K562 (cell line): ENCODE measurements at regions not wholly inside any gene's neighbourhood (a gene's known extent, or its start where the extent isn't known, plus 50 kb on each side); places are given as distances from the start of the nearest gene placed in this dataset.

Experiments used
- ATAC-seq: fragments of 200-7000 bp; cut with Tn5 transposase; 3 replicates; pipeline ENCODE4 v1.9.1; 2020; ENCODE audit warnings: moderate library complexity
- BruUV-seq: library from RNA; stranded (reverse); fragments of 400-500 nt; replicated peaks from 2 replicates; lab custom pipeline; 2021; lab: Mats Ljungman, UMichigan
- CTCF ChIA-PET: fragments of 300-600 bp; formaldehyde crosslinking; extraction: SDS; loops from one replicate; lab custom pipeline; 2021; ENCODE audit warnings: low intra/inter-chr PET ratio; lab: Yijun Ruan, JAX
- POLR2A ChIA-PET: fragments of 300-600, 350-650 bp; sonication (Branson Sonifier 250); formaldehyde crosslinking; extraction: SDS; loops from one replicate; lab custom pipeline; 2021; ENCODE audit warnings: antibody characterized with exemption, inconsistent platforms; lab: Yijun Ruan, JAX
- DNase-seq, 4 experiments: peaks; one replicate each; pipeline versions ENCODE4 v3.0.0 to v3.0.0-alpha.2; 2011 to 2018; ENCODE audit warnings: low spot score in 3 of 4, mixed read lengths in 3 of 4; ENCODE audit errors: extremely low read depth in 1 of 4
- FAIRE-seq: peaks from 2 replicates; lab custom pipeline; 2011; peaks lifted over from hg19 to GRCh38; lab: Jason Lieb, UNC
- H2AFZ ChIP-seq: 2 replicates; pipeline ENCODE4 v1.6.0; 2011; ENCODE audit warnings: low read depth, low read length, control low read depth, inconsistent platforms
- H3K27ac ChIP-seq: fragments of 200-600 bp; 3 replicates; pipeline ENCODE4 v1.8.0; 2011; ENCODE audit warnings: low read depth, mild to moderate bottlenecking, control low read depth, inconsistent platforms, low read length, moderate library complexity, mixed read lengths; ENCODE audit errors: extremely low read depth
- H3K27me3 ChIP-seq, 2 experiments: fragments of 300-600 bp in 1 of 2; 2 replicates in 1 of 2; 3 replicates in 1 of 2; pipeline versions ENCODE4 v1.6.0 to v1.8.0; 2011; ENCODE audit warnings: inconsistent platforms in 2 of 2, low read length in 2 of 2, mild to moderate bottlenecking in 1 of 2, mixed read lengths in 1 of 2, moderate library complexity in 1 of 2; ENCODE audit not compliant: control insufficient read depth in 2 of 2, insufficient read depth in 2 of 2
- H3K36me3 ChIP-seq: fragments of 300-600 bp; 3 replicates; pipeline ENCODE4 v1.8.0; 2011; ENCODE audit warnings: mild to moderate bottlenecking, low read length, inconsistent platforms; ENCODE audit not compliant: control insufficient read depth, insufficient read depth
- H3K4me1 ChIP-seq, 2 experiments: fragments of 200-600 bp in 1 of 2; replicated peaks in 1 of 2; 2 replicates in 1 of 2; 3 replicates in 1 of 2; pipeline versions ENCODE4 v1.5.1 to v1.8.0; 2011; ENCODE audit warnings: inconsistent platforms in 2 of 2, low read length in 2 of 2, mild to moderate bottlenecking in 1 of 2, mixed read lengths in 1 of 2, moderate library complexity in 1 of 2; ENCODE audit not compliant: control insufficient read depth in 2 of 2, insufficient read depth in 2 of 2
- H3K4me2 ChIP-seq: 2 replicates; pipeline ENCODE4 v1.6.1; 2011; ENCODE audit warnings: low read length, control low read depth, inconsistent platforms, mixed read lengths; ENCODE audit not compliant: insufficient read depth
- H3K4me3 ChIP-seq: fragments of 200-600 bp; sonication (generic), shearing (Covaris generic); 2 replicates; pipeline ENCODE4 v1.5.1; 2016; ENCODE audit warnings: control low read depth, inconsistent platforms
- H3K79me2 ChIP-seq: fragments of 200-600 bp; 3 replicates; pipeline ENCODE4 v1.8.0; 2011; ENCODE audit warnings: low read length, inconsistent platforms; ENCODE audit not compliant: control insufficient read depth, insufficient read depth
- H3K9ac ChIP-seq, 2 experiments: 2 replicates each; pipeline versions ENCODE4 v1.6.0 to v1.6.1; 2011; ENCODE audit warnings: low read depth in 2 of 2, low read length in 2 of 2, control low read depth in 1 of 2, inconsistent platforms in 1 of 2, mild to moderate bottlenecking in 1 of 2, mixed read lengths in 1 of 2; ENCODE audit not compliant: insufficient read depth in 1 of 2
- H3K9me1 ChIP-seq: one replicate; pipeline ENCODE4 v1.6.0; 2011; ENCODE audit warnings: inconsistent platforms, mild to moderate bottlenecking, low read length, moderate library complexity; ENCODE audit not compliant: control insufficient read depth, insufficient read depth
- H3K9me3 ChIP-seq: replicated peaks from 2 replicates; pipeline ENCODE4 v1.5.1; 2011; ENCODE audit warnings: low read depth, low read length, inconsistent platforms; ENCODE audit not compliant: control insufficient read depth, insufficient read depth
- H4K20me1 ChIP-seq: replicated peaks from 2 replicates; pipeline ENCODE4 v1.6.1; 2011; ENCODE audit warnings: low read length, inconsistent platforms, mixed read lengths; ENCODE audit not compliant: control insufficient read depth, insufficient read depth
- CUX1 ChIP-seq: fragments of 200-800 bp; sonication (Bioruptor generic); IDR thresholded peaks from 2 replicates; pipeline ENCODE4 v1.6.1; 2016; ENCODE audit warnings: missing genetic modification characterization, missing compliant biosample characterization
- ELF2 ChIP-seq: fragments of 250-450 bp; sonication (Bioruptor Pico); IDR thresholded peaks from 2 replicates; pipeline ENCODE4 v1.5.0; 2021; ENCODE audit warnings: mild to moderate bottlenecking
- ERF ChIP-seq: fragments of 450-650 bp; formaldehyde crosslinking; IDR thresholded peaks from 2 replicates; pipeline ENCODE4 v1.4.0; 2020; ENCODE audit warnings: mild to moderate bottlenecking, mixed read lengths
- EWSR1 ChIP-seq: fragments of 450-650 bp; IDR thresholded peaks from 2 replicates; pipeline ENCODE4 v1.6.1; 2018; ENCODE audit warnings: borderline replicate concordance, mild to moderate bottlenecking, low read depth, moderate library complexity; ENCODE audit not compliant: partially characterized antibody
- SIRT6 ChIP-seq: IDR thresholded peaks from one replicate; pipeline ENCODE4 v1.6.1; 2012; ENCODE audit warnings: low read depth, mild to moderate bottlenecking, control low read depth, inconsistent platforms, low read length, moderate library complexity
- ZBTB9 ChIP-seq: fragments of 450-650 bp; formaldehyde crosslinking; IDR thresholded peaks from 2 replicates; pipeline ENCODE4 v1.4.0; 2020; ENCODE audit warnings: mild to moderate bottlenecking, moderate library complexity
- ZSCAN29 ChIP-seq: fragments of 450-650 bp; IDR thresholded peaks from 2 replicates; pipeline ENCODE4 v1.6.1; 2017
- WGBS: fragments of 100-300 bp; shearing (Covaris generic); methylation state at CpG from one replicate; pipeline ENCODE4 v1.1.6; 2016; ENCODE audit warnings: low coverage, mixed read lengths; ENCODE audit not compliant: insufficient coverage; ENCODE audit errors: missing lambda C conversion rate; 5-methylcytosine and 5-hydroxymethylcytosine counted together
- in situ Hi-C: fragments of 300-500 bp; cut with MboI; formaldehyde crosslinking; loops from 4 replicates; pipeline ENCODE4 v1.15.0; 2018; ENCODE audit warnings: inconsistent platforms, mixed read lengths
- intact Hi-C: fragments of 100-400 bp; cut with micrococcal nuclease; formaldehyde crosslinking; loops from 2 replicates; pipeline ENCODE4 v1.14.2; 2022
- TF ChIP-seq, protein P1 (sequence below): sonication (generic); formaldehyde crosslinking; IDR thresholded peaks from 2 replicates; pipeline ENCODE4 v1.8.0; 2022; ENCODE audit warnings: missing genetic modification reagents, mild to moderate bottlenecking, borderline replicate concordance

DNA sequence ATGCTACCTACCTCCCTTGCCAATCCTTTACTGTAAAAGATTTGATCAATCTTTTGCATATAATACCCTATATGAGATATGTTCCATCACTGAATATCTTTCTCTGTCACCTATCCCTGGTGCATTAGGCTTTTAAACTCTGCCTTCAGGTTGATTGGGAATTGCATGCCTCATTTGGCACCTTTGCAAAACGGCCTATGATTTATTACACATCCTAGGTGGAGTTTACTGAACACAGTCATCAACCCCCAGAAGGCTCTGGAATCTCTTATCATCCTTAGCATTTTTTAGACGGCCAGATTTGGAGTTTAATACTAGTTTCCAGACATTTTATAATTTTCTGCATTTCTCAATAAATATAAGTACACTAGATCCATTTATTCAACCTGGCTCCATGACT, 448.4 kb upstream of the SLC10A2 start (continued):
- TF ChIP-seq, protein P1, sequence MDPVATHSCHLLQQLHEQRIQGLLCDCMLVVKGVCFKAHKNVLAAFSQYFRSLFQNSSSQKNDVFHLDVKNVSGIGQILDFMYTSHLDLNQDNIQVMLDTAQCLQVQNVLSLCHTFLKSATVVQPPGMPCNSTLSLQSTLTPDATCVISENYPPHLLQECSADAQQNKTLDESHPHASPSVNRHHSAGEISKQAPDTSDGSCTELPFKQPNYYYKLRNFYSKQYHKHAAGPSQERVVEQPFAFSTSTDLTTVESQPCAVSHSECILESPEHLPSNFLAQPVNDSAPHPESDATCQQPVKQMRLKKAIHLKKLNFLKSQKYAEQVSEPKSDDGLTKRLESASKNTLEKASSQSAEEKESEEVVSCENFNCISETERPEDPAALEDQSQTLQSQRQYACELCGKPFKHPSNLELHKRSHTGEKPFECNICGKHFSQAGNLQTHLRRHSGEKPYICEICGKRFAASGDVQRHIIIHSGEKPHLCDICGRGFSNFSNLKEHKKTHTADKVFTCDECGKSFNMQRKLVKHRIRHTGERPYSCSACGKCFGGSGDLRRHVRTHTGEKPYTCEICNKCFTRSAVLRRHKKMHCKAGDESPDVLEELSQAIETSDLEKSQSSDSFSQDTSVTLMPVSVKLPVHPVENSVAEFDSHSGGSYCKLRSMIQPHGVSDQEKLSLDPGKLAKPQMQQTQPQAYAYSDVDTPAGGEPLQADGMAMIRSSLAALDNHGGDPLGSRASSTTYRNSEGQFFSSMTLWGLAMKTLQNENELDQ = no peak

- ATAC-seq = no peak
- Histone ChIP-seq H3K9me1 (no peaks in the 10 kb centered on the region), H4K20me1 (no peaks in the 10 kb centered on the region), H3K4me3 (no peak overlapping the region), H3K9me3 (no peaks in the 10 kb centered on the region), H3K79me2 (no peaks in the 10 kb centered on the region), H3K27me3 (no peaks in the 10 kb centered on the region), H3K9ac (no peak overlapping the region), H3K27ac (no peak overlapping the region), H3K4me2 (no peak overlapping the region), H3K4me1 (no peaks in the 10 kb centered on the region), H2AFZ (no peak overlapping the region), H3K36me3 (no peaks in the 10 kb centered on the region)
- intact Hi-C loops (no loop called here), in situ Hi-C loops (no loop called here)
- no peak for DNase-seq
- ChIA-PET CTCF (no interaction called here), POLR2A (no interaction called here)
- BruUV-seq = no TSS peak
- FAIRE-seq = no peak
- 0% methylated on average over 1 of the region's 1 CpG for WGBS
- TF ChIP-seq ZBTB9 (CRISPR knock-in tag) = no peak
- TF ChIP-seq SIRT6 = no peak
- no peak for TF ChIP-seq ERF (CRISPR knock-in tag)
- TF ChIP-seq CUX1 = no peak
- no peak for TF ChIP-seq ZSCAN29
- no peak for TF ChIP-seq ELF2 (CRISPR knock-in tag)
- no peak for TF ChIP-seq EWSR1
Measured at GRCh38 chr13:103514188-103514587, 448.0 kb upstream of the SLC10A2 start.
